Activated CD4-positive, alpha-beta T cell treated with anti-CD3 and anti-CD28 coated beads, Interleukin-2, amount 10 ng/mL, durations not matched to agents 7 days and 5 days (primary cell): ENCODE measurements at regions not wholly inside any gene's neighbourhood (a gene's known extent, or its start where the extent isn't known, plus 50 kb on each side); places are given as distances from the start of the nearest gene placed in this dataset.

Experiments used
- CTCF ChIA-PET: fragments of 350-600 bp; sonication (Branson Sonifier 250); formaldehyde crosslinking; loops from one replicate; lab custom pipeline; 2021; ENCODE audit warnings: antibody characterized with exemption; lab: Charles Lee
- POLR2A ChIA-PET: fragments of 350-600 bp; sonication (Branson Sonifier 250); formaldehyde crosslinking; loops from one replicate; lab custom pipeline; 2021; ENCODE audit warnings: antibody characterized with exemption; lab: Charles Lee
- DNase-seq: peaks from one replicate; pipeline ENCODE4 v3.0.0-alpha.2; 2020
- H3K27ac Mint-ChIP-seq: one replicate; pipeline ENCODE4 v1.8.0; 2021; ENCODE audit warnings: mild to moderate bottlenecking, moderate library complexity, mixed read lengths
- H3K27me3 Mint-ChIP-seq: one replicate; pipeline ENCODE4 v1.8.0; 2021; ENCODE audit warnings: mixed read lengths
- H3K36me3 Mint-ChIP-seq: one replicate; pipeline ENCODE4 v1.8.0; 2021; ENCODE audit warnings: low read depth, mixed read lengths
- H3K4me1 Mint-ChIP-seq: one replicate; pipeline ENCODE4 v1.8.0; 2021; ENCODE audit warnings: mixed read lengths
- H3K4me3 Mint-ChIP-seq: one replicate; pipeline ENCODE4 v1.8.0; 2021; ENCODE audit warnings: mild to moderate bottlenecking, moderate library complexity, mixed read lengths
- H3K9me3 Mint-ChIP-seq: one replicate; pipeline ENCODE4 v1.8.0; 2021; ENCODE audit warnings: mixed read lengths

DNA sequence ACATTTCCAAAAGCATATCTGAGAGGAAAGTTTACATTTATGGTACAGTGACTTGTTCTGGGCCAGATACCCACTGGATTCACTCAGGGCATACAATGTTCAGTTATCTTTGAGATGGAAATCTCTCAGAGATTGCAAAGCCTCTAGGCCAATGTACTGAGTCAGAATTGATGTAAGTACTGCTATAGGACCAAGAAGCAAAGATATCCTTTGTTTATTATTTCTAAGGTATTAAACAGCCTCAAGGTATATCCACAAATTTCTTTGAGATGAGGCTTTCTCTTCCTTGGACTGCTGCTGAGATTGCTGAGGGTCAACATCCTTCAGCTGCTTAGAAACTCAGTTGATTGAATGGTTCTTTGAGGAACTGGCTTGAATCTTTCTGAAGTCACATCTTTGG is 484.0 kb downstream of the METTL15 start:
- DNase-seq = no peak
- ChIA-PET CTCF (no interaction called here), POLR2A (no interaction called here)
- Mint-ChIP-seq H3K4me1 (no peaks in the 10 kb centered on the region), H3K9me3 (no peaks in the 10 kb centered on the region), H3K36me3 (no peaks in the 10 kb centered on the region), H3K27ac (no peak overlapping the region), H3K27me3 (no peaks in the 10 kb centered on the region), H3K4me3 (no peak overlapping the region)

DNA sequence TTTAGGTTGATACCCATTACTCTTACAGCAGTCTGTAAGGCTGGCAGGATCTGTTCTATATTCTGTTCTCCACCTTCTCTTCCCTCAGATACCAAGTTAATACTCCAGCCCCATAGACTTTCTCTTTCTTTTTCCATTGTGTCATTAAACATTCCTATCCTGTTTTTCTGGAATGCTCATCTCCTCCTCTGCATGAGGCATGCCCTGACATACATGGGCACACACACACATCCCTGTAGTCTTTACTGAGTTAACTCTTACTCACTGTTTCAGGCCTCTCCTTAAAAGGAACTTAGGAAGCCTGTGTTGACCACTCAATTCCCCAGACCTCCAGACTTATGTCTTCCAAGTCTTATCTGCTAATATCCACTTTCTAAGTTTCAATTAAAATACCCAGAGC is 476.8 kb downstream of the METTL15 start:
- POLR2A ChIA-PET = no interaction called here
- no peak for DNase-seq
- H3K36me3 Mint-ChIP-seq = no peaks in the 10 kb centered on the region
- no peaks in the 10 kb centered on the region for H3K4me1 Mint-ChIP-seq
- H3K27ac Mint-ChIP-seq = no peak overlapping the region
- H3K9me3 Mint-ChIP-seq = no peaks in the 10 kb centered on the region
- no peaks in the 10 kb centered on the region for H3K27me3 Mint-ChIP-seq
- CTCF ChIA-PET = no interaction called here
- no peak overlapping the region for H3K4me3 Mint-ChIP-seq

DNA sequence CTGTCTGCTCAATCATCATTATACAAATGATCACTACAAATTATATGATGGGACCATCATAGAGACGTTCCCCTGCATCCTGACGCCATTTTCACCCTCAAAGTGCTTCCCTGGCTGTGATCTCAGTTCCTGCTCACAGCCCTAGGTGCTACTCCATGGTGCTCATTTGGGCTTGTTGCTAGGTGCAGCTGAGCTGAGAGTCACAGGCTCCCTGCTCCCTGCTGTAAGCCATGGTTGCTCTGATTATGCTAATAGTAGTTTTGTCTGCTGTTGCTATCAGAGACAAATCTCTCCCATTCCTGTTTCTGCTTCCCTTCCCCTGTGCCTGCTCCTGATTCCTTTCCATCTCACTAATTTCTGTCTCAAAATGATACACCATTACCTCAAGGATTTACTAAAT is 474.3 kb downstream of the METTL15 start:
- DNase-seq = no peak
- Mint-ChIP-seq H3K27ac (no peak overlapping the region), H3K4me3 (no peak overlapping the region), H3K36me3 (no peaks in the 10 kb centered on the region), H3K4me1 (no peaks in the 10 kb centered on the region), H3K27me3 (no peaks in the 10 kb centered on the region), H3K9me3 (no peaks in the 10 kb centered on the region)
- ChIA-PET CTCF (no interaction called here), POLR2A (no interaction called here)

DNA sequence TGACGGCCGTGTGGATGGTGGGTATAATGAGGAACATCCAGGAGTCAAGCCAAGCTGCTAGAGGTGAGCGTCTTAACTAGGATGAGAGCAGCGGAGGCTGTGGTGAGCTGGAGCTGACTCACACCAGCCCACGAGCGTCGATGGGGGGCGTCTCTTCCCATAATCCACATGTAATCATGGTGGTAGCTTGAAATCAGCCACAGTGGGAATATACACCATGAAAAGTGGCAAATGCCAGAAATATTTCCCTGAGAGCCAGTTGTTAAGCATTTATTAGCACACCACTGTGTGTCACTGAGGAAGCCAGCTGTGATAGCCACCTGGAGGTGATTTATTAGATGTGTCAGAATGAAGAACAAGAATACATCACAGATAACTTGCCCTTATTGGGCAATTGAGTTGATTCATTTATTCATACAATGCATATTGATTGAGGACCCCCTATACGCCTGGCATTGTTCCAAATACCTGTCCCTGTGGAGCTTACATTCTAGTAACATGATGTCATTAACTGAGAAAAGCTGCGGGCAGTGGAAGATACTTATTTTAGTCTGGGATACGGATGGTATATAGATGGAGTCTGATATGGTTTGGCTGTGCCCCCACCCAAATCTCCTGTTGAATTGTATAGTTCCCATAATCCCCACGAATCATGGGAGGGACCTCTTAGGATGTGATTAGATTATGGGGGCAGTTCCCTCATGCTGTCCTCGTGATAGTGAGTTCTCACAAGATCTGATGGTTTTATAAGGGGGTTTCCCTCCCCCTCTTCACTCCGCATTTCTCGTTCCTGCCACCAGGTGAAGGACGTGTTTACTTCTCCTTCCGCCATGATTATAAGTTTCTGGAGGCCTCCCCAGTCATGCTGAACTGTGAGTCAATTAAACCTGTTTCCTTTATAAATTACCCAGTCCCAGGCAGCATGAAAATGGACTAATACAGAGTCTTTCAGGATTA is 473.4 kb downstream of the METTL15 start:
- H3K27me3 Mint-ChIP-seq = no peaks in the 10 kb centered on the region
- CTCF ChIA-PET = no interaction called here
- no peak overlapping the region for H3K27ac Mint-ChIP-seq
- H3K4me3 Mint-ChIP-seq = no peak overlapping the region
- POLR2A ChIA-PET = no interaction called here
- no peak for DNase-seq
- no peaks in the 10 kb centered on the region for H3K4me1 Mint-ChIP-seq
- no peaks in the 10 kb centered on the region for H3K9me3 Mint-ChIP-seq
- no peaks in the 10 kb centered on the region for H3K36me3 Mint-ChIP-seq

DNA sequence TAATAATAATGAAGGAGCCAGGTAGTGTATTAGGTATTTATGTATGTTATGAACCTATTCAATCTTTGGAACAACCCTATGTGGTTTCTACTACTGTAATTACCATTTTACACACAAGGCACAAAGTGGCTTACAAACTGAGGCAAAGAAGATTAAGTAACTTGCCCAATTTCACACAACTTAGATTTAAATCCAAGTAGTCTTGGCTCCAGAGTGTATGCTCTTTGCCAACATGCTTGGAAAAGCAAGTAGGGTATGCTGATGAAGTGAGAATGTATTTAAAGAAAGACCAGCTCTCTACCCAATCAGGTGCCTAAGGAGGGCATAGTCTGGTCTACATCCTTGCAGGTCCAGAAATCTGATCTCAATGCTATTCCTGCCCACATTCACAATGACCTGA is 463.2 kb downstream of the METTL15 start:
- H3K36me3 Mint-ChIP-seq = no peaks in the 10 kb centered on the region
- DNase-seq = no peak
- no peak overlapping the region for H3K4me3 Mint-ChIP-seq
- H3K4me1 Mint-ChIP-seq = no peaks in the 10 kb centered on the region
- H3K27me3 Mint-ChIP-seq = no peaks in the 10 kb centered on the region
- no peaks in the 10 kb centered on the region for H3K9me3 Mint-ChIP-seq
- ChIA-PET POLR2A (no interaction called here), CTCF (no interaction called here)
- no peak overlapping the region for H3K27ac Mint-ChIP-seq

DNA sequence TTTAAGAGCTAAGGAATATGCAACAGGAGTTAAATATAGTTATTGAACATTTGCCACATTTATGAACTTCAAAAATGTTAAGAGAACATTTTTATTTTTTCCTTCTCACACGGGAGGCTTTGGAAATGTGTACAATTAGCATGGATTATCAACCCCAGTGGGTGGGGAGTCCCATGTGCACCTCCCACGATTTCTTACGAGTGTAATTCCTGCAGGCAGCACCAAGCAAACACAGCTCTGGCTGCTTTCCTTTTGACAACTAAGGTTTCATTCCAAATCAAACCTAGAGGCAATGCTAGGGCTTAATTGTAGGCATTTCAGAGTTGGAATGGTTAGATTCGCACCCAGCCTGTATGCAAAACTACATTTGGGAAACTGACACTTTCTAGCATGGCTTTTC is 460.9 kb downstream of the METTL15 start:
- Mint-ChIP-seq H3K9me3 (no peaks in the 10 kb centered on the region), H3K4me1 (no peaks in the 10 kb centered on the region), H3K4me3 (no peak overlapping the region), H3K27ac (no peak overlapping the region), H3K27me3 (no peaks in the 10 kb centered on the region), H3K36me3 (no peaks in the 10 kb centered on the region)
- CTCF ChIA-PET = interaction anchor here (0.6 to 0.8 kb wide), 2 partner anchors 21 to 249 kb away, joined by 3 to 4 read pairs; no protein-coding TSS in a partner anchor
- POLR2A ChIA-PET = no interaction called here
- DNase-seq = no peak

DNA sequence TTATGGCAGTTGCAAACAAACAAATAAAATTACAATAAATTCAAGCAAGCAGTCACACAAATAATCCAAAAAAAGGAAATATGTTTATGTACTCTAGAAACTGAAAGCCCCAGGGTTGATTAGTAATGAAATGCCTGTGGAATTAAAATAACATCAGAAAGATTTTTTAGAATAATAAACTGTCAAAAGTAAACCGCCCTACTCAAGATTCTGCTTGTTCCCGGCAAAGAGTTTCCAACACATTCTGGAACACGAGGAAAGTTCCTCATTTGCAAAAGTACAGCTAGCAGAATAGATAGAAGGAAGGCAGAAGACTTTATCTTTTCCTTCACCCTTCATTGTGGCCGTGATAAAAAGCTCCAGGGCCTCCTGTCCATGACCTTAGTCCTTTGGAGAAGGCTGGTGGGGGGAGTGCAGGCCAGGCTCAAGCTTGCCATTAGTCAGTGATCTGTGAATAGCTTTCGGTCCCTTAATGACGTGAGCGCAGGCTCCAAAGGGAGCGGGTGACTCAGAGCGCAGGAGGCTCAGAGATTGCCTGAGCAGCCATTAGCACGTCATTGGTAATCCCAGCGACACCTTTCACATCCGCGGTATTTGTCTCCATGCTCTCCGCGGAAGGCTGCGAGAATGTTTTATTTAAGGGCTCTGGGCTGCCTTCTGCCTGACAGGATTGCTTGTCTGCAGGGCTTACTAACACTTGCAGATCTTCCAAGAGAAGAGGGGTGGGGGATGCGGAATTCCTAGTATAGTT is 458.3 kb downstream of the METTL15 start:
- H3K36me3 Mint-ChIP-seq = no peaks in the 10 kb centered on the region
- no peak overlapping the region for H3K27ac Mint-ChIP-seq
- no peaks in the 10 kb centered on the region for H3K9me3 Mint-ChIP-seq

DNA sequence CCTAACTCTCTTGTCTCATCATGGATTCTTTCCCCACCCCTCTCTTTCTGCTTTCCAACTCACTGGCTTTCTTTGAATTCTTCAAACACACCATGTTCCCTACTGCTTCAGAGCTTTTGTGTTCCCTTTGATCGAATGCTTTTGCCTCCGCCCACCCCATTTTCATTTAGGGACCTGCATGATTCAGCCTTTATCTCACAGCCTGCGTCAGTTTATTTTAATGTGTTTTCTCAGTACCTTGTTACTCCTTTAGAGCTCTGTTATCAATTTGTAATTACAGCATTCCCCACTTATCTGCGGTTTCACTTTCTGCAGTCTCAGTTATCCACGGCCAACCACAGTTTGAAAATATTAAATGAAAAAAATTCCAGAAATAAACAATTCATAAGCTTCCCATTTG is 451.3 kb downstream of the METTL15 start:
- ChIA-PET CTCF (no interaction called here), POLR2A (no interaction called here)
- DNase-seq = no peak
- Mint-ChIP-seq H3K4me1 (no peaks in the 10 kb centered on the region), H3K27me3 (no peaks in the 10 kb centered on the region), H3K4me3 (no peak overlapping the region), H3K9me3 (peaks cover 7% of the 10 kb centered on the region), H3K27ac (no peak overlapping the region), H3K36me3 (no peaks in the 10 kb centered on the region)

More for the DNA sequence above, 458.3 kb downstream of the METTL15 start:
- Mint-ChIP-seq H3K4me1 (no peaks in the 10 kb centered on the region), H3K4me3 (no peak overlapping the region), H3K27me3 (no peaks in the 10 kb centered on the region)
- ChIA-PET POLR2A (no interaction called here), CTCF (no interaction called here)
- DNase-seq = no peak

DNA sequence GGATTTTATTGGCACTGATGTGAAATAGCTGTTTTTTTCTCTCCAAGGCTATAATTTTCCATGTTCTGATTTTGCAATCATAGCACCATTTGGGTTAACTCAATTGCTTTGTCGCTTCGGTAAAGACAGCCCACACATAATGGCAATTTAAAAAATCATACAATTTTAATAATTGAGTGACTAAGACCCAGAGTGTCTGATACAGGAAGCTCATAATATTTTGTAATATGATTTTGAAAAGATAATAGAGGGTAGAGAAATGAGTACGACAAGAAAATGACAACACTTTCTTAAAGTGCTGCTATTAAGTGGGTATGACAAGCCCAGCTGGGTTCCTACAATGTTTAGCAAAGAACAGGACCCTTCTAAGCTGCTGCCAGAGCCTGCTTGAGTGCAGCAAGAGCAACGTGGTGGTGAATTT is 439.1 kb downstream of the METTL15 start:
- no peaks in the 10 kb centered on the region for H3K27me3 Mint-ChIP-seq
- no peak overlapping the region for H3K27ac Mint-ChIP-seq

DNA sequence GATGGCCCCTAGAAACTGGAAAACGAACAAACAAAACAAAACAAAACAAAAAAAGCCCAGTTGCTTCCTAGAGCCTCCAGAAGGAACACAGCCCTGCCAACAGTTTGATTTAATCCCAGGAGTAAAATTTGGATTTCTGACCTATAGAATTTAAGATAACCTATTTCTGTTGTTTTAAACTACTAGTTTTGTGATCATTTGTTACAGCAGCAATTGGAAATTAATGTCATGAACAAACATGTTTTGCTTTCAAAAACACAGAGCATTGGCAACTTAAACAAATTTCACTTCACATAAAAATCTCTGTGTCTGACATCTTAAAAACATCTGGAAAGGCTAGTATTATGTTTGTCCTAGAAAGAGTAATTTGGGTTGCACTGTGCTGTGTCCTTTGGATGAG is 437.3 kb downstream of the METTL15 start:
- H3K9me3 Mint-ChIP-seq = no peaks in the 10 kb centered on the region
- no peak overlapping the region for H3K4me3 Mint-ChIP-seq
- DNase-seq = no peak
- H3K36me3 Mint-ChIP-seq = no peaks in the 10 kb centered on the region
- POLR2A ChIA-PET = no interaction called here
- no peaks in the 10 kb centered on the region for H3K27me3 Mint-ChIP-seq
- CTCF ChIA-PET = no interaction called here
- H3K4me1 Mint-ChIP-seq = no peaks in the 10 kb centered on the region
- no peak overlapping the region for H3K27ac Mint-ChIP-seq

More for the DNA sequence above, 439.1 kb downstream of the METTL15 start:
- Mint-ChIP-seq H3K4me1 (no peaks in the 10 kb centered on the region), H3K4me3 (no peak overlapping the region), H3K9me3 (no peaks in the 10 kb centered on the region), H3K36me3 (no peaks in the 10 kb centered on the region)
- CTCF ChIA-PET = no interaction called here
- POLR2A ChIA-PET = no interaction called here
- DNase-seq = no peak

DNA sequence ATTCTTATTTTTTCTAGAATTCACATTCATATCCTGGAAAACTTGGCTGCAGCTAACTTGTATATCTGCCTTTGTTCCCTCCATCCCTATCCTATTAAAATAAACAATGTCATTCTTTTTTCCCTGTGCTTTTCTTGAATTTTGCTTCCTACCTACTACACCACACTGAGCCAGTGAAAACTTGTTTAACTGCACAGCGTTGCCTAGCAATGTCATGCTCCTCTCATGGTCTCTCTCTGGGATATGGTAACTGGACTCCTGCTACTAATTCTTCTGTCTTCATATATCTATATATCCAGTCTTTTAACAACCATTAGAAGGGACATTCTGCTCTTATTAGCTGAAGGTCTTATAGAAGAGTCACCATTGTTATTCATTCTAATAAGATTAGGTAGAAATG is 434.4 kb downstream of the METTL15 start:
- ChIA-PET CTCF (interaction anchor here (0.5 kb wide), 1 partner anchor 551 kb away, joined by 3 read pairs; no protein-coding TSS in a partner anchor), POLR2A (no interaction called here)
- Mint-ChIP-seq H3K4me1 (no peaks in the 10 kb centered on the region), H3K9me3 (no peaks in the 10 kb centered on the region), H3K27me3 (no peaks in the 10 kb centered on the region), H3K27ac (no peak overlapping the region), H3K4me3 (no peak overlapping the region), H3K36me3 (no peaks in the 10 kb centered on the region)
- no peak for DNase-seq

DNA sequence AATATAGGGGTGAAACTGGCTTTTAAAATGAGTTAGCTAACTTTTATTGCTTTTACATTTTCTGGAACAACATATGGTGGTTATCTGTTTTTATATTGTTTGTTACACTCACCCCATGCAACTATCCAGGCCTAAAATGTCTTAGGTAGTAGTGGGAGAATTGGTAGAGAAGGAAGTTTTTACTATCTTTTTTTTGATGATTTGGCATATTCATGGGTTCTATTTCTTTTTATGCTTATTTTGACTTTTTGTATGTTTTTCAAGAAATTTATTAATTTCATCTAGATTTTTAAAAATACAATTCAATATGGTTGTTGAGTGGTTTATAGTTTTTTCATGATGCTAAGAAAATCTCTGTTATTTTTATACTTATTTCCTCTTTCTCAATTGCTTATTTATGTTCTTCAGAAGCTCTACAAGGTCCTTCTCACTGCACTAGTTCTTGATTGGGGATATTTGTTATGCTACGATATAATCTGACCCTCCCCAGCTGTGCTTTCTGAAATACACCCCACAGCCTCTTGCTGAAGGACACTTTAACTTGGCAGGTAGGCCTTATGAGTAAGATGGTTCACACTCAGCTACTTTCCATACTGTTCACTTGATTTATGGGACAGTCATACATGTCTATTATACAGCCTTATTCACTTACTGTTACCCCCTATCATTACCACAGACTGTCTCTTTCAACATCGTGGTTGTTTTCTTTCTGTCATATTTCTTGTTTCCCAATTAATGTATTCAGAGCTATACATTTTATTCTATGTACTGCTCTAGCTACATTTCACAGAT is 431.2 kb downstream of the METTL15 start:
- no peak for DNase-seq
- no peak overlapping the region for H3K4me3 Mint-ChIP-seq
- H3K27ac Mint-ChIP-seq = no peak overlapping the region
- H3K4me1 Mint-ChIP-seq = no peaks in the 10 kb centered on the region
- ChIA-PET CTCF (no interaction called here), POLR2A (no interaction called here)
- H3K27me3 Mint-ChIP-seq = no peaks in the 10 kb centered on the region
- H3K36me3 Mint-ChIP-seq = no peaks in the 10 kb centered on the region
- no peaks in the 10 kb centered on the region for H3K9me3 Mint-ChIP-seq

DNA sequence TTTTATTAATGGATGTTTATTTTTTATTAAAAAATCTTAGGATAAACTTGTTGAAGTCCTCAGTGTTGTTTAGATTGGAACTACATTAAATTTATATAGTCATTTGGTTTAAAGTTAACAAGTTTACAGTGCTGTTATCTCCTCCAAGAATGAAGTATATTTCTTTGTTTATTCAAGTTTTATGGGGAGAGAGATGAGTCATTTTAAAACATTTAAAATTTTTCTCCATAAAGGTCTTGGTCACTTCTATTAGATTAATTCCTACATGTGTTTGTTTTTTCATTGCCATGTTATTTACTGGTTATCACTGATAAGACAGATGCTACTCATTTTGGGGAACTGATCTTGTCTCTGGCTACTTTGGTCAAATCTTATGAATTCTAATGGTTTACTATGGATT is 429.6 kb downstream of the METTL15 start:
- ChIA-PET POLR2A (no interaction called here), CTCF (no interaction called here)
- DNase-seq = no peak
- no peaks in the 10 kb centered on the region for H3K9me3 Mint-ChIP-seq
- no peaks in the 10 kb centered on the region for H3K27me3 Mint-ChIP-seq
- H3K36me3 Mint-ChIP-seq = no peaks in the 10 kb centered on the region
- no peak overlapping the region for H3K4me3 Mint-ChIP-seq
- H3K27ac Mint-ChIP-seq = no peak overlapping the region
- no peaks in the 10 kb centered on the region for H3K4me1 Mint-ChIP-seq
